ENCODE measurements at regions not wholly inside any gene's neighbourhood (a gene's known extent, or its start where the extent isn't known, plus 50 kb on each side); places are given as distances from the start of the nearest gene placed in this dataset.
A peak's percentile ranks its signal among the peaks of the same experiment; 100 is the strongest.

- no peak for DNase-seq (ENCODE audit: low spot score)
Observed at GRCh38 chr11:122451911-122452310, 203.6 kb upstream of the UBASH3B start.

GRCh38 chr11:122441666-122442035 is 213.9 kb upstream of the UBASH3B start:
- no peak for DNase-seq (ENCODE audit: low spot score)

- DNase-seq (ENCODE audit: low spot score): no peak
Observed at GRCh38 chr11:122440811-122441665, 214.5 kb upstream of the UBASH3B start.

GRCh38 chr11:122439866-122440810 is 215.4 kb upstream of the UBASH3B start:
- DNase-seq (ENCODE audit: low spot score): peak; percentile 30

- no peak for DNase-seq (ENCODE audit: low spot score)
Observed at GRCh38 chr11:122436188-122436555, 219.3 kb upstream of the UBASH3B start.

GRCh38 chr11:122435540-122436187 is 219.9 kb upstream of the UBASH3B start:
- DNase-seq (ENCODE audit: low spot score): no peak

GRCh38 chr11:122434786-122435185 is 220.7 kb upstream of the UBASH3B start:
- no peak for DNase-seq (ENCODE audit: low spot score)

- no peak for DNase-seq (ENCODE audit: low spot score)
Observed at GRCh38 chr11:122430490-122430889, 225.0 kb upstream of the UBASH3B start.

GRCh38 chr11:122426073-122426472 is 229.4 kb upstream of the UBASH3B start:
- no peak for DNase-seq (ENCODE audit: low spot score)

- DNase-seq (ENCODE audit: low spot score): no peak
Observed at GRCh38 chr11:122424636-122425035, 230.9 kb upstream of the UBASH3B start.

- DNase-seq (ENCODE audit: low spot score): no peak
Observed at GRCh38 chr11:122423886-122424285, 231.6 kb upstream of the UBASH3B start.

GRCh38 chr11:122423273-122423672 is 232.2 kb upstream of the UBASH3B start:
- no peak for DNase-seq (ENCODE audit: low spot score)

GRCh38 chr11:122422682-122423081 is 232.8 kb upstream of the UBASH3B start:
- no peak for DNase-seq (ENCODE audit: low spot score)

GRCh38 chr11:122421702-122422101 is 233.8 kb upstream of the UBASH3B start:
- DNase-seq (ENCODE audit: low spot score): no peak

GRCh38 chr11:122418032-122418431 is 237.5 kb upstream of the UBASH3B start:
- no peak for DNase-seq (ENCODE audit: low spot score)

- DNase-seq (ENCODE audit: low spot score): no peak
Observed at GRCh38 chr11:122414406-122415018, 241.0 kb upstream of the UBASH3B start.

- DNase-seq (ENCODE audit: low spot score): no peak
Observed at GRCh38 chr11:122413677-122414076, 241.8 kb upstream of the UBASH3B start.

GRCh38 chr11:122412581-122412980 is 242.9 kb upstream of the UBASH3B start:
- no peak for DNase-seq (ENCODE audit: low spot score)

GRCh38 chr11:122406466-122406865 is 249.1 kb upstream of the UBASH3B start:
- no peak for DNase-seq (ENCODE audit: low spot score)

- DNase-seq (ENCODE audit: low spot score): peak; percentile 9
Observed at GRCh38 chr11:122405547-122406341, 249.8 kb upstream of the UBASH3B start.

- DNase-seq (ENCODE audit: low spot score): no peak
Observed at GRCh38 chr11:122404571-122404970, 251.0 kb upstream of the UBASH3B start.

All from H4 (cell line).